ENCODE measurements at regions not wholly inside any gene's neighbourhood (a gene's known extent, or its start where the extent isn't known, plus 50 kb on each side); places are given as distances from the start of the nearest gene placed in this dataset.
A peak's percentile ranks its signal among the peaks of the same experiment; 100 is the strongest.
"Not testable (repeated sequence)": the region's sequence is repeated elsewhere in the genome, so short reads cannot be mapped to it uniquely, and the experiment has no call there.

DNA sequence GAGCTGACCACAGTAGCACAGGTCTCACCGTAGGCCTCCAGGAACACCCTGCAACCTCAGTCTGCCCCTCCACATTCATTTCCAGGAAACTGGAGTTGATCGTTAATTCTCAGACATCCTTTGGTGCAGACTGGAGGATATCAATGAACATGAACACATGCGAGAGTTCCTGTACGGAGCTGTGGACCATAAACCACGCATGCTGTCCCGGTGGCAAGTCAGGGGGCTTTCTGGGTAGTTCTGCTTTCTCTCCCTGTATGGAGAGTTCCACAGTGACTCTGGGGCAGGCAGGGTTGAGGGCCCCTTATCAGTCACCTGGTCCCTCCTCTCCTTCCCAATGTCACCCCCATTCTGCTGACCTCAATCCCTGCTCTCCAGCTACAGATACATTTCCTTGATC lies 55.5 kb upstream of the URI1 start:
- DNase-seq (no peak), ATAC-seq (no peak)
- Histone ChIP-seq H3K4me1 (no peaks in the 10 kb centered on the region), H3K4me3 (no peak overlapping the region), H3K27me3 (ENCODE audit: low read depth) (peaks cover 2% of the 10 kb centered on the region), H3K9me3 (no peaks in the 10 kb centered on the region), H3K27ac (no peak overlapping the region), H3K36me3 (no peaks in the 10 kb centered on the region)
- no peak for TF ChIP-seq CTCF (IDR thresholded peaks at IDR 0.05)
- intact Hi-C loops (cut with DNase I) = no loop called here

DNA sequence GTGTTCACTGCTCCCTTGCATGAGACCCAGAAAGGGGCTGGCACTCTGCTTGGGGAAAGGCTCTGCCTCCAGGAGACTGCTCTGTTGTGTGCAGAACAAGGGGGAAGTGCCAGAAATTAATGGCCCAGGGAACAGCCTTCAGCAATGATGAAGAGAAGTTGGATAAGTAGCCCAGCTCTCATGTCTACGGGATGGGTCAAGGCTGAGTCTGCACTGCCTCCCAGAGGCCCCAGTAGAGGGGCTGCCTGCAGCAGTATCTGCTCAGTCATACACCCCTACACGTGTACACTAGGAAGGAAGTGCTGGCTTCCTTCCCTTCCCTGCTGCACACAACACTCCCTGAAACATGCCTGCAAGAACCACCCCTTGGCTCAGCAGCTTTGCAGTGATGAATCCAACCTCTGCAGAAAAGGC lies 54.6 kb upstream of the URI1 start:
- H3K36me3 ChIP-seq = no peaks in the 10 kb centered on the region
- DNase-seq (no peak), ATAC-seq (peak in 1 of 2 donors; percentile 54)
- H3K4me1 ChIP-seq = no peaks in the 10 kb centered on the region
- H3K27me3 ChIP-seq (ENCODE audit: low read depth) = no peaks in the 10 kb centered on the region
- no peak overlapping the region for H3K4me3 ChIP-seq
- no peak for TF ChIP-seq CTCF (IDR thresholded peaks at IDR 0.05)
- no peak overlapping the region for H3K27ac ChIP-seq
- H3K9me3 ChIP-seq = no peaks in the 10 kb centered on the region
- intact Hi-C loops (cut with DNase I) = no loop called here

DNA sequence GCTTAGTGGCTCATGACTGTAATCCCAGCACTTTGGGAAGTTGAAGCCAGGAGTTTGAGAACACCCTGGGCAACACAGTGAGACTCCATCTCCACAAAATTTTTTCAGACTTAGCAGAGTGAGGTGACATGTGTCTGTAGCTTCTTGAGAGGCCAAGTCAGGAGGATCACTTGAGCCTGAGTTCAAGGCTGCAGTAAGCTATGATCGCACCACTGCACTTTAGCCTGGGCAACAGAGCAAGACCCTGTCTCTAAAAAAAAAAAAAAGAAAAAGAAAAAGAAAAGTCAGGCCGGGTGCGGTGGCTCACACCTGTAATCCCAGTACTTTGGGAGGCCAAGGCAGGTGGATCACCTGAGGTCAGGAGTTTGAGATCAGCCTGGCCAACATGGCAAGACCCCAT lies 54.0 kb upstream of the URI1 start:
- H3K4me1 ChIP-seq; H3K27me3 ChIP-seq (ENCODE audit: low read depth); H3K36me3 ChIP-seq; H3K4me3 ChIP-seq; intact Hi-C loops (cut with DNase I); DNase-seq; H3K27ac ChIP-seq; H3K9me3 ChIP-seq; ATAC-seq: not testable (repeated sequence)

GRCh38 chr19:29889702-29890101 lies 52.3 kb upstream of the URI1 start:
- Histone ChIP-seq H3K27ac (no peak overlapping the region), H3K4me1 (no peaks in the 10 kb centered on the region), H3K36me3 (no peaks in the 10 kb centered on the region), H3K4me3 (no peak overlapping the region), H3K27me3 (ENCODE audit: low read depth) (no peaks in the 10 kb centered on the region), H3K9me3 (no peaks in the 10 kb centered on the region)
- intact Hi-C loops (cut with DNase I) = no loop called here
- DNase-seq (no peak), ATAC-seq (no peak)
- no peak for TF ChIP-seq CTCF (IDR thresholded peaks at IDR 0.05)

DNA sequence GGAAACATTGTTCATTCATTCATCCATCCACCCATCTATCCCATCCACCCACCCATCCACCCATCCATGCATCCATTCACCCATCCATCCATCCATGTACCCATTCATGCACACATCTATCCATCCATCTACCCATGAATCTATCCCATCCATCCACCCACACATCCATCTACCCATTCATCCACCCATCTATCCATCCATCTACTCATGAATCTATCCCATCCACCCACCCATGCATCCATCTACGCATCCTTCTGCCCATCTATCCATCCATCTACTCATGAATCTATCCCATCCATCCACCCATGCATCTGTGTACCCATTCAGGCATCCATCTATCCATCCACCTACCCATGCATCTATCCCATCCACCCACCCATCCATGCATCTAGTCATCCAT lies 51.6 kb upstream of the URI1 start:
- Histone ChIP-seq H3K36me3 (no peaks in the 10 kb centered on the region), H3K27ac (no peak overlapping the region), H3K4me1 (no peaks in the 10 kb centered on the region), H3K4me3 (no peak overlapping the region), H3K27me3 (ENCODE audit: low read depth) (no peaks in the 10 kb centered on the region), H3K9me3 (no peaks in the 10 kb centered on the region)
- ATAC-seq = no peak
- no peak for DNase-seq
- intact Hi-C loops (cut with DNase I) = no loop called here
- no peak for TF ChIP-seq CTCF (IDR thresholded peaks at IDR 0.05)

Data from lower lobe of right lung (tissue), 2 donors.